Mucosa of stomach (tissue), 1 donor: ENCODE measurements at regions not wholly inside any gene's neighbourhood (a gene's known extent, or its start where the extent isn't known, plus 50 kb on each side); places are given as distances from the start of the nearest gene placed in this dataset.

Experiments
- H3K27me3 ChIP-seq: one replicate; pipeline ENCODE4 v1.7.0; 2013; ENCODE audit warnings: mild to moderate bottlenecking, low read length; ENCODE audit not compliant: control insufficient read depth, insufficient read depth
- H3K36me3 ChIP-seq: one replicate; pipeline ENCODE4 v1.7.0; 2013; ENCODE audit warnings: low read length; ENCODE audit not compliant: control insufficient read depth, insufficient read depth
- H3K4me1 ChIP-seq: one replicate; pipeline ENCODE4 v1.7.0; 2013; ENCODE audit warnings: mild to moderate bottlenecking, low read length; ENCODE audit not compliant: control insufficient read depth, insufficient read depth
- H3K4me3 ChIP-seq: one replicate; pipeline ENCODE4 v1.7.0; 2013; ENCODE audit warnings: low read length
- H3K9ac ChIP-seq: one replicate; pipeline ENCODE4 v1.7.0; 2013; ENCODE audit warnings: mild to moderate bottlenecking, low read length, moderate library complexity
- H3K9me3 ChIP-seq: one replicate; pipeline ENCODE4 v1.7.0; 2013; ENCODE audit warnings: mild to moderate bottlenecking, low read length, moderate library complexity; ENCODE audit not compliant: control insufficient read depth
- donor health status: Pancreatic carcinoma.

DNA sequence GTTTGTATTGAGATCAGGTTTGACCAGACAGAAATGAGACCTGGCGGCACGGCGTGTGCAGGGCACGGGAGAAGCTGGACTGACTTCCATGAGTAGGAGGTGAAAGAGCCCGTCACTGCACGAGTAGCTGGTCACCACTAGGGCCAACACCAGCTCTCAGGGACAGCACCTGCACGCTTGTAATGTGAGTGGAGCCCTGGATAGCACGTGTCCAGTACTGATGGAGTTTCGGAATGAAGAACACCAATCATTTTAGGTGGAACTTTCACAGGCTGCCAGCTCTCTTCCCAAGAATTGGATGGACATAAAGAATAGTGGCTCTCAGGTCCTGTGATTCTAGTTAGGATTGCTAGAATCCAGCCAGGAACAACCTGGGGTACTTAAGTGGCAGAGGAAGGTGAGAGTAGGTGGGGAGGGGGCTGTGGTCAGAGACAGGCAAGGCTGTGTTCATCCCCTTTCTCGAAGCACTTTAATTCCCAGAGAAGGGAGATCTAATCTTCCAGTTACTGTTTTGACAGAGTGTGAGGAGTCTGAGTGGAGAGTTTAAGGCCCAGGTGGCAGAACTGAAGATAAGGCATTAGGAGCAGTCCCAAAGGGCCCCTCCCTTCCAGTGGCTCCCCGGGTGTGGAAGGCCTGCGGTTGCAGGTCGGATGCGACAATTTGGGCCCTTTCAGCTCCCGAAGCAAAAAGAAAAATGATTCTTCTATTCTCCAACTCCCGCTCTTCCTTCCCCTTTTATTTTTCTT lies 314.8 kb downstream of the QKI start:
- no peaks in the 10 kb centered on the region for H3K27me3 ChIP-seq
- no peaks in the 10 kb centered on the region for H3K36me3 ChIP-seq
- H3K4me1 ChIP-seq = no peaks in the 10 kb centered on the region
- no peaks in the 10 kb centered on the region for H3K9me3 ChIP-seq
- H3K9ac ChIP-seq = no peak overlapping the region
- H3K4me3 ChIP-seq = no peak overlapping the region

DNA sequence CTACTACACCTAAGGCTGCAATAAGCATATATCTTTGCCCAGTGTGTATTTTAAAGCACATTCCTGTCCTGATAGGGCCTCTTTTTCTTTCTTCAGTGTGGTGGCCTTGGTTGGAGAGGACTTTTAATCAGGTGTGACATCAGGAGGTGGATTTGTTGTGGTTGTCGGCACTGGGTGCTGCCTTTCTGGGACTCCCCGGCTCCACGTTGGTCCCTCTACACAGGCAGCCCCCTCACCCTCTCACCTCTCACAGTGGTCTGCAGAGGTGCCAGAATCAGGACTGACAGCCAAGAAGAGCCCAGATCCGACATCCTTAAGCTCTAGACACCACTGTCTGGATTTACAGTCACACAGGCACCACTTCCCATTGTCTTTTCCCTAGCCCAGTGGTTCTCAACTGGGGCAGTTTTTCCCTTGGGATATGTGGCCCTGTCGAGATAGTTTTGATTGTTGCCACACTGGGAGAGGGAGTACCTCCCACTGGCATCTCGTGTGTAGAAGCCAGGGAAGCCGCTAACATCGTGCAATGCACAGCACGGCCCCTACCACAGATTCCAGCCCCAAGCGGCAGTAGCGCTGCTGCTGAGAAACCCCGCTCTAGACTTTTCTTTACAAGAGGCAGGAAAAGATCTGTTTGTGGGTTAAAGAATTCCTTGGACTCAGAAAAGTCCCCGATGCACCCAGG lies 314.1 kb downstream of the QKI start:
- Histone ChIP-seq H3K4me3 (no peak overlapping the region), H3K36me3 (no peaks in the 10 kb centered on the region), H3K9ac (no peak overlapping the region), H3K4me1 (no peaks in the 10 kb centered on the region), H3K9me3 (no peaks in the 10 kb centered on the region), H3K27me3 (no peaks in the 10 kb centered on the region)

DNA sequence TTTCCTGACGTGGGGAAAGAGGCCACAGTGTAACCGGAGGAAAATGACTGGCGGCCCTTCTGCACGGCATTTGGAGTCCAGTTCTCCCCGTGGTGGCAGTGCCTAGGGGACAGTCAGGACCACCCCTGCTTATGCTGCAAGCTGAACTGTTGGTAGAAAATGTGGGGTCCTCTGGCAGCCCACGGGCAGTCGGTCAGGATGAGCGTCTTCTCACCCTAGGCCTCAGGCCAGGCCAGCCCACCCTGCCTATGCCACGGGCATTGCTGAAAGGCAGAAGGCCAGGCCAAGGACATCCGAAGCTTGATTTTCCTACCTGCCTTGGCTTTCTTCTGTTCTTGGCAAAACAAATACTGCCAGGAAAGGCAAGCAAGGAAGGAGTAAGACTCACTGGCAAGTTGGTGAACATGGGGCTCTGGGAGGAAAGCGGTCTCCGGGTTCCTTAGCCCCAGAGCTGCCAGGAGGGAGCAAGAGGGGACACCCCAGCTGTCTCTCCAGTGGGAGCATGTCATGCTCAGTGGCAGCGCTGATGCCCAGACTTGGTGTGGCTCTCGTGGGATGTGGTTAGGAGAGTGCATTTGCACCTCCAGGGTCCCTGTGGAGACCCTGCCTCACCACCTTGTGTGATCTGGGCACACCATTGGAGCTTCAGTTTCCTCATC lies 311.6 kb downstream of the QKI start:
- Histone ChIP-seq H3K9ac (no peak overlapping the region), H3K4me1 (no peaks in the 10 kb centered on the region), H3K9me3 (no peaks in the 10 kb centered on the region), H3K4me3 (no peak overlapping the region), H3K36me3 (no peaks in the 10 kb centered on the region), H3K27me3 (no peaks in the 10 kb centered on the region)

- H3K36me3 ChIP-seq = no peaks in the 10 kb centered on the region
- H3K4me3 ChIP-seq = no peak overlapping the region
- no peaks in the 10 kb centered on the region for H3K27me3 ChIP-seq
- no peaks in the 10 kb centered on the region for H3K9me3 ChIP-seq
- no peaks in the 10 kb centered on the region for H3K4me1 ChIP-seq
- no peak overlapping the region for H3K9ac ChIP-seq
Measured at GRCh38 chr6:163725008-163725941, 310.8 kb downstream of the QKI start.

DNA sequence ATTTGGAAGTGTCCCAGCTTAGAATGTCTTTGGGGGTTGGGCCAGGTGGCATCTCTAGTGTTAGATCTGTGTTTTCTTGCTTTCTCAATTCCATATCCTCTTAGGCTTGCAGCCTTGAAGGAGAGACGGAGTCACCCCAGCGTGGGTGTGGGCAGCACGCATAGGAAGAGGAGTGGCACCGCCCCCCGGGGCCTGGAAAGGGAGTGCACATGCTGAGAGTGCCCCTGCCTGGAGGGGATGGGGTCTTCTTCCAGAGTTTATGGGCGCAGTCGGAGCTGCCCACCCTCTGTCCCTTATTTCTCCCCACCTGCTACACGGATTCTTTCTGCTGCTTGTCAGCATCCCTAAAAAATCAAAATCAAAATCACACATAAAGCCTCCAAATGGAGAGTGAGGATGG lies 309.7 kb downstream of the QKI start:
- no peaks in the 10 kb centered on the region for H3K4me1 ChIP-seq
- H3K27me3 ChIP-seq = no peaks in the 10 kb centered on the region
- H3K36me3 ChIP-seq = no peaks in the 10 kb centered on the region
- H3K9ac ChIP-seq = no peak overlapping the region
- H3K4me3 ChIP-seq = no peak overlapping the region
- no peaks in the 10 kb centered on the region for H3K9me3 ChIP-seq

DNA sequence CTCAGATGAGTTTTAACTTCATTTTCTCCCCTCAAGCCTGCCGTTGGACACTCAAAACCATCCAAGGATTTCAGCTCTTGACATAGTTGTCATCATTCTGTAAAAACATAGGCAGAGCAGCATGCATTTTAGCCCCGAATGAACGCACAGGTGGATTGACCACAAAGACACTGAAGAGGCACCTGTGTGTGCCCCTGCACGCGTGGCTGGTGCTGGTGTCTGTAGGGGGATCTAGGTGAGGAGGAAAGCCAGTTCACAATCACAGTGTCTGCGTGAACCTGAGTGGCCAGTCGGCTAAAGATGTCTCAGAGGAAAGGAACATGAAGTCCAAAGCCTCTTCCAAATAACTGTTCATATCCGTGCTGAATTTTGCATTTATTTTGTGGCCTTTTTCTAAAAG lies 309.2 kb downstream of the QKI start:
- no peaks in the 10 kb centered on the region for H3K27me3 ChIP-seq
- no peaks in the 10 kb centered on the region for H3K4me1 ChIP-seq

GRCh38 chr6:163721922-163722692 lies 307.6 kb downstream of the QKI start:
- no peak overlapping the region for H3K4me3 ChIP-seq
- no peak overlapping the region for H3K9ac ChIP-seq
- H3K9me3 ChIP-seq = no peaks in the 10 kb centered on the region
- no peaks in the 10 kb centered on the region for H3K36me3 ChIP-seq
- H3K27me3 ChIP-seq = no peaks in the 10 kb centered on the region
- no peaks in the 10 kb centered on the region for H3K4me1 ChIP-seq

More for the DNA sequence above, 309.2 kb downstream of the QKI start:
- no peak overlapping the region for H3K4me3 ChIP-seq
- H3K9ac ChIP-seq = no peak overlapping the region
- H3K36me3 ChIP-seq = no peaks in the 10 kb centered on the region
- H3K9me3 ChIP-seq = no peaks in the 10 kb centered on the region

DNA sequence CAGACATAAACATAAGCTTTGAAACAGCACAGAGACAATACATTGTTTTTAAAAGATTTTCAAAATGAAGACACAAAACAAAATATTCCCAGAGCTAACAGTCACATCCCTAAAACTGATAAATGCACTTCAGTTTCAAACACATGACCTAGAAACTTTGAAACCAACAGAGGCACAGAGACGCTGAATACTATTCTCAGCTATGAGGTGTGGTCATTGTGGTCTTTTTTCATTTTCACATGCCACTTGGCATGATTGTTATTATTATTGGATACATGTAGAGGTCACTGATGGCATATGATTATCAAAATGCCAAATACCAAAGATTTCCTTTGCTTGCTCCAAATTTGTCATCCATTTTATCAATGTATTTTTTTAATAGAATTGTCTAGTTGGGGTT lies 306.9 kb downstream of the QKI start:
- Histone ChIP-seq H3K4me1 (no peaks in the 10 kb centered on the region), H3K4me3 (no peak overlapping the region), H3K9me3 (no peaks in the 10 kb centered on the region), H3K9ac (no peak overlapping the region), H3K36me3 (no peaks in the 10 kb centered on the region), H3K27me3 (no peaks in the 10 kb centered on the region)

GRCh38 chr6:163720460-163721235 lies 306.1 kb downstream of the QKI start:
- Histone ChIP-seq H3K36me3 (no peaks in the 10 kb centered on the region), H3K4me1 (no peaks in the 10 kb centered on the region), H3K27me3 (no peaks in the 10 kb centered on the region), H3K9ac (no peak overlapping the region), H3K4me3 (no peak overlapping the region), H3K9me3 (no peaks in the 10 kb centered on the region)

- Histone ChIP-seq H3K27me3 (no peaks in the 10 kb centered on the region), H3K4me1 (no peaks in the 10 kb centered on the region), H3K9ac (no peak overlapping the region), H3K9me3 (no peaks in the 10 kb centered on the region), H3K36me3 (no peaks in the 10 kb centered on the region), H3K4me3 (no peak overlapping the region)
Measured at GRCh38 chr6:163720005-163720404, 305.5 kb downstream of the QKI start.
